ENCODE measurements at regions not wholly inside any gene's neighbourhood (a gene's known extent, or its start where the extent isn't known, plus 50 kb on each side); places are given as distances from the start of the nearest gene placed in this dataset.
"Not testable (repeated sequence)": the region's sequence is repeated elsewhere in the genome, so short reads cannot be mapped to it uniquely, and the experiment has no call there.

DNA sequence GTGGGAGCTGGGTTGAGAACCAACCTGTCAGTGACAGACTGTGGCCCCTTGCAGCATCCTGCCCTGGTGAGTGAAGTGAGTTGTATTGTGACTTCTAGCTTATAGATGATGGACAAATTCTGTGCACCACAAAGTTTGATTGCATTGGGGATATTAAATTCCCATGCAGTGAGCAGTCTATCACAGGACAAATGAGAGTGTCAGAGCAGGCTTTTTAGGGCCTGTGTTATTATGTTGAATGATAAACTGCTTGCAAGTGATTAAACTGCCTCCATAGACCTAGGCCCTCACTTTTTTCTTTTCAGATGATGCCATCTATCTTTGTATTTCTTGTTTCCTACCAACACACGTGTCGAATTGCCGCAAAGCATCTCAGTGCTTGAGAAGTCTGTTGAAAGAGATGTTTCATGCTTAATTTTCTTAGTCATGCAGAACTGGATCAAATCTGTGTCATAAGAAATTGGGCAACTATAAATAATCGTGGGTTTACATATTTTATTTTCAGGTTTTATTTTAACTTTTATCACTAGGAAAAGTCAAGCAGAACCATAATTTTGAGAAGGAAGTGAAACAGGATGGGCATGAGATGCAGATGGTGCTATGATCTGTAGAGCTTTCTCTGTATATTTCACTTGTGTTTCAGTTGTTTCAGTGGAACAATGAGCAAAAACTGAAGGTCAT is 199.2 kb downstream of the S1PR1 start:
- no peak overlapping the region for H3K4me3 ChIP-seq (ENCODE audit: low read depth, low read length)
- TF ChIP-seq, protein P1, sequence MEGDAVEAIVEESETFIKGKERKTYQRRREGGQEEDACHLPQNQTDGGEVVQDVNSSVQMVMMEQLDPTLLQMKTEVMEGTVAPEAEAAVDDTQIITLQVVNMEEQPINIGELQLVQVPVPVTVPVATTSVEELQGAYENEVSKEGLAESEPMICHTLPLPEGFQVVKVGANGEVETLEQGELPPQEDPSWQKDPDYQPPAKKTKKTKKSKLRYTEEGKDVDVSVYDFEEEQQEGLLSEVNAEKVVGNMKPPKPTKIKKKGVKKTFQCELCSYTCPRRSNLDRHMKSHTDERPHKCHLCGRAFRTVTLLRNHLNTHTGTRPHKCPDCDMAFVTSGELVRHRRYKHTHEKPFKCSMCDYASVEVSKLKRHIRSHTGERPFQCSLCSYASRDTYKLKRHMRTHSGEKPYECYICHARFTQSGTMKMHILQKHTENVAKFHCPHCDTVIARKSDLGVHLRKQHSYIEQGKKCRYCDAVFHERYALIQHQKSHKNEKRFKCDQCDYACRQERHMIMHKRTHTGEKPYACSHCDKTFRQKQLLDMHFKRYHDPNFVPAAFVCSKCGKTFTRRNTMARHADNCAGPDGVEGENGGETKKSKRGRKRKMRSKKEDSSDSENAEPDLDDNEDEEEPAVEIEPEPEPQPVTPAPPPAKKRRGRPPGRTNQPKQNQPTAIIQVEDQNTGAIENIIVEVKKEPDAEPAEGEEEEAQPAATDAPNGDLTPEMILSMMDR (IDR thresholded peaks at IDR 0.05; ENCODE audit: borderline replicate concordance, insufficient read depth, low read depth, low read length), result no peak

DNA sequence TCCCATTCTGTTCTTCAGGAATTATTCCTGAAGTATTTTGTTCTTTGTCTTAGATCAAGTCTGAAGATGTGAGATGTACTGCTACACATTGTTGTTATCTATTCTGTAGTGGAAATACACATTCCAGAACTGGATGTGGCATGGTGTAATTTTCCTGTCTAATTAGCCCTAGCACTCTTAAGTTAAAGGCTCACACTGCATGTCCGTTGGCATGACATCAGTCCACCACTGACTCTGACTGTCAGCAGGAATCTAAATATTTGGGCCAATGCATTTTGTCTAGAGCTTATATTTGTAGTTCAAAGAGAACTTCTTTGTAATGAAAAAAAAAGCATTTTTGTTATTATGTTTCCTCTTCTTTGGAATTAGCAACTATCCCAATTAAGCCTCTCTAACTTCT is 201.0 kb downstream of the S1PR1 start:
- H3K4me3 ChIP-seq (ENCODE audit: low read depth, low read length), result no peak overlapping the region
- TF ChIP-seq, protein P1 (IDR thresholded peaks at IDR 0.05; ENCODE audit: borderline replicate concordance, insufficient read depth, low read depth, low read length), result no peak

DNA sequence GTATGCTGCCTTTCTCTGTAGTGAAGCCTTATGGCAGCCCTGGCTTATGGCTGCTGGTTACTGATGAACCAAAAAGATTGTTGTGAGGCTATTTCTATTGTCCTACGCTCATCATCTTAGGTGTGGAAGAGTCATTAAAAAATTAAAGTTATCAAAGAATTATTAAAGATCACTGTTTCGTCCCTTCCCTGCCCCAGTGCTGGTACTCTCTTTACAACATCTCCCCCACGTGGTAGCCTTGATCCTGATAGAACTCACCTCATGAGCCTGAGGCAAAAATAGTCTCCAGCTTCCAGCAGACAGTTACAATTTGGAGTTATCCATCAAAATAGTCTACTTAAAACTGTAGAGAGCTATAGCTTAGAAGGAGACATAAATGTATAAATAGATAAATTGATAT is 201.5 kb downstream of the S1PR1 start:
- no peak overlapping the region for H3K4me3 ChIP-seq (ENCODE audit: low read depth, low read length)
- TF ChIP-seq, protein P1 (IDR thresholded peaks at IDR 0.05; ENCODE audit: borderline replicate concordance, insufficient read depth, low read depth, low read length), result peak; percentile 54; the same call in 1 of the 2 replicates

DNA sequence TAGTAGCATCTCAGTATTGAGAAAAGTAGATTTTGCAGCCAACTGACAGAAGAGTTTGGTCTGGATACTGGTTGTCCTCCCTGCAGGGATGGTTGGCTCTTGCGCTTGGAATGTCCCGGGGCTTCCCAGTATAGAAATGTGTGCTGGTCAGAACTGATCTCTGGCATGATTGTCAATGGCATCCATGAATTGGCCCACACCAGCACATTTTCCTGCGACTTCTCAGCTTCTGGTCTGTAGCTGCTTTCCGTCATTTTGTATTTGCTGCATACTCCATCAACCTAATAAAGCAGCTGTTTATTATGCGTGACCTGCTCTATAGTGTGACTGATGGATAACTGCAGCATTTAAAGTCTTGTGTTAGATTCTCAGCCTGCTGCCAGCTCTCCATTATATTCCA is 203.7 kb downstream of the S1PR1 start:
- H3K4me3 ChIP-seq (ENCODE audit: low read depth, low read length), result no peak overlapping the region
- TF ChIP-seq, protein P1 (IDR thresholded peaks at IDR 0.05; ENCODE audit: borderline replicate concordance, insufficient read depth, low read depth, low read length), result no peak

DNA sequence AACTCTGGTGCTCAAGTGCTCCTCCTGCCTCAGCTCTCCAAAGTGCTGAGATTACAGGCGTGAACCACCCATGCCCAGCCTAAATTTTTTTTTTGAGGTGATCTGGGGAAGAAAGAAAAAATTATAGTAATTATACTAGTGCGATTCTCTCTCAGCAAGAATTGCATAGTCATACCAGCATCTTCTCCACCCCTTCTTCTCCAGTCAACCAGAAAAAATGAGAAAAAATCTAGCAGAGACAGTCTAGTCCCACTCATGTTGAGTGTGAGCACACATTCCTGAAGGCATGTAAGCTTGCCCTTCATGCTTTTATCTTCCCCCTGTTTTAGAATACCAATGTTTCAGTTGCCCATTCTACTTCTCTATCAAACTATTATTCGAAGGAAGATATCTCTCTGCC is 207.6 kb downstream of the S1PR1 start:
- no peak overlapping the region for H3K4me3 ChIP-seq (ENCODE audit: low read depth, low read length)
- TF ChIP-seq, protein P1 (IDR thresholded peaks at IDR 0.05; ENCODE audit: borderline replicate concordance, insufficient read depth, low read depth, low read length), result no peak

DNA sequence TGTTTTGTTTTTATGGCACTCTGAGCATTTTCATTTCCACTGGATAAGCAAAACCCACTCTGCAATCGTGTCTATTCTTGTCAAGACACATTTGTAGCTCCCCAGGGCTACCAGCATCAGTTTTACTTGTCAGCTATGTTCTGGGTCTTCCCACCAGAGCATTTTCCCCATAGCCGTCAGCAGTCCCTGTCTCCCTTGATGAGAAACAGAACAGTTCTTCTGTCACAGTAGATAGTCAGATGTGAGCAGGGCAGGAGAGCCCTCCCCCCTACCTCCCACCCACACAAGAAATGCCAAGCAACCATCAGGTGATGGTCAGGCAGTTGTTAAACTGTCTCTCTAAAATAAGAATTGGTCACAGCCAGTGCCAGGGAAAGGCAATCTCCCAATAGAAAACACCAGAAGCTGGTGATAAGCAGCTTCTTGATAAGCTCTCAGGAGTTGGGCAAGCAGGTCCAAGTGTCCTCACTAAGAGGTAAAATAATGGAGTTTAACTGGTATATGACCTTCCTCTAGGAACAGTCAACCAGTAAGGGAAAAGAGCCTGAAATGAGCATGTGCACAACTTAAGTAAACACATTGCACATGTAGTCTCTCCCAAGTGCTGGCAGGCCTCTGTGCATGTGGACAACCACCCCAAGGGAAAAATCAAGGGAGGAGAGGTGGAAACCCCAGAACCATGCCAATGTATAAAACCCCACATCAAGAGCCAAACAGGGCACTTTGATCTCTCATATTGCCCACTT is 208.2 kb downstream of the S1PR1 start:
- peak overlapping the region; percentile 8 for H3K4me3 ChIP-seq (ENCODE audit: low read depth, low read length)
- TF ChIP-seq, protein P1 (IDR thresholded peaks at IDR 0.05; ENCODE audit: borderline replicate concordance, insufficient read depth, low read depth, low read length), result no peak

DNA sequence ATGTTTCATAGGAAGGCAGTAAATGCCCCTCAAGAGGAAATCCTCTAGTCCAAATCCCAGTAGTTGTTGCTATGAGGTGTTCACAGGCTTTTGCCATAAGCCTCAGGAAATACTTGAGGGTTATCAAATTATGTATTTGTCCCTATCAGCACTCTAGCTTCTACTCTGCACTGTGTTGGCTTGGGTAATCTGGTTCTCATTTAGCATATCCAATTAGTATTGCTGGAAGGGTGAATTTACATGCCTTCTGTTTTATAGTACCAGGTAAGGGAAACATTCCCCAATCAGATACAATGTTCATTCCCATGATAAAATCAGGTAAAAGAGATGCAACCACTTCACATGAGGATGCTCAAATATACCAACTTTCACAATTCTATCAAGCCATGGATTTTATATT is 211.2 kb downstream of the S1PR1 start:
- TF ChIP-seq, protein P1 (IDR thresholded peaks at IDR 0.05; ENCODE audit: borderline replicate concordance, insufficient read depth, low read depth, low read length), result no peak
- H3K4me3 ChIP-seq (ENCODE audit: low read depth, low read length), result peak overlapping the region; percentile 28

DNA sequence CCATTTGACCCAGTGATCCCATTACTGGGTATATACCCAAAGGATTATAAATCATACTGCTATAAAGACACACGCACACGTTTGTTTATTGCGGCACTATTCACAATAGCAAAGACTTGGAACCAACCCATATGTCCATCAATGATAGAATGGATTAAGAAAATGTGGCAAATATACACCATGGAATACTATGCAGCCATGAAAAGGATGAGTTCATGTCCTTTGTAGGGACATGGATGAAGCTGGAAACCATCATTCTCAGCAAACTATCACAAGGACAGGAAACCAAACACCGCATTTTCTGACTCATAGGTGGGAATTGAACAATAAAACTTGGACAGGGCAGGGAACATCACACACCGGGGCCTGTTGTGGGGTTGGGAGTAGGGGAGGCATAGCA is 213.9 kb downstream of the S1PR1 start:
- not testable (repeated sequence) for H3K4me3 ChIP-seq (ENCODE audit: low read depth, low read length)
